ENCODE measurements at regions not wholly inside any gene's neighbourhood (a gene's known extent, or its start where the extent isn't known, plus 50 kb on each side); places are given as distances from the start of the nearest gene placed in this dataset.

- no peak for DNase-seq
Observed at GRCh38 chr2:236656166-236656565, 86.5 kb downstream of the ACKR3 start.

- DNase-seq, result no peak
Observed at GRCh38 chr2:236656721-236657120, 87.1 kb downstream of the ACKR3 start.

- no peak for DNase-seq
Observed at GRCh38 chr2:236657215-236657614, 87.6 kb downstream of the ACKR3 start.

- DNase-seq, result no peak
Observed at GRCh38 chr2:236657801-236658200, 88.2 kb downstream of the ACKR3 start.

- DNase-seq, result no peak
Observed at GRCh38 chr2:236658974-236659757, 89.5 kb downstream of the ACKR3 start.

- DNase-seq, result no peak
Observed at GRCh38 chr2:236659758-236660150, 90.1 kb downstream of the ACKR3 start.

- DNase-seq, result no peak
Observed at GRCh38 chr2:236661061-236661761, 91.6 kb downstream of the ACKR3 start.

GRCh38 chr2:236661762-236662110, 92.1 kb downstream of the ACKR3 start:
- DNase-seq, result no peak

- DNase-seq, result no peak
Observed at GRCh38 chr2:236662231-236663185, 92.9 kb downstream of the ACKR3 start.

GRCh38 chr2:236663287-236664101, 93.9 kb downstream of the ACKR3 start:
- DNase-seq, result no peak

GRCh38 chr2:236664136-236664535, 94.5 kb downstream of the ACKR3 start:
- no peak for DNase-seq

GRCh38 chr2:236665101-236665500, 95.5 kb downstream of the ACKR3 start:
- no peak for DNase-seq

- no peak for DNase-seq
Observed at GRCh38 chr2:236665572-236666118, 96.0 kb downstream of the ACKR3 start.

- no peak for DNase-seq
Observed at GRCh38 chr2:236666646-236667204, 97.1 kb downstream of the ACKR3 start.

- DNase-seq, result no peak
Observed at GRCh38 chr2:236667526-236667925, 97.9 kb downstream of the ACKR3 start.

- no peak for DNase-seq
Observed at GRCh38 chr2:236668531-236668969, 98.9 kb downstream of the ACKR3 start.

GRCh38 chr2:236670235-236670620, 100.6 kb downstream of the ACKR3 start:
- no peak for DNase-seq

GRCh38 chr2:236671896-236672562, 102.4 kb downstream of the ACKR3 start:
- DNase-seq, result no peak

GRCh38 chr2:236672606-236673005, 103.0 kb downstream of the ACKR3 start:
- no peak for DNase-seq

- DNase-seq, result no peak
Observed at GRCh38 chr2:236673126-236673822, 103.6 kb downstream of the ACKR3 start.

- DNase-seq, result no peak
Observed at GRCh38 chr2:236673823-236674185, 104.2 kb downstream of the ACKR3 start.
